ENCODE measurements at regions not wholly inside any gene's neighbourhood (a gene's known extent, or its start where the extent isn't known, plus 50 kb on each side); places are given as distances from the start of the nearest gene placed in this dataset.

DNA sequence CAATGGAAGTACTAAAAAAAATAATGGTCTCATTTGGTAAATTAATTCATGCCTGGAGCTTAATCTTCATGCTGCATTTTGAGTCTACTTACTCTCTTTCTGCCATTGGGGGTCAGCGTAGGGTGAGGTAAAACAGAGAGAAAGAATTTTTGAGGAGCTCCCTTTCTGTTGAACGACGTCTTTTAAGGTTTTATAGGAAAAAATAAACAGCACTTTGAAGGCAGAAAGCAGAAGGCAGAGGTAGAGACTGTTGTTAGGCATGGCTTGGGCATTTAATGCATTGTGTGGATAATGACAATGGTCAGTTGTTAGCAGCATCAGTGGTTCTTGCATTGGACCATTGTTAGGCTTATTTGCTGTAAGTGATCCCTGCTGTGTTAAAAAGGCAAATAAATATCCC is 557.2 kb upstream of the STXBP6 start:
- TF ChIP-seq, protein P1, sequence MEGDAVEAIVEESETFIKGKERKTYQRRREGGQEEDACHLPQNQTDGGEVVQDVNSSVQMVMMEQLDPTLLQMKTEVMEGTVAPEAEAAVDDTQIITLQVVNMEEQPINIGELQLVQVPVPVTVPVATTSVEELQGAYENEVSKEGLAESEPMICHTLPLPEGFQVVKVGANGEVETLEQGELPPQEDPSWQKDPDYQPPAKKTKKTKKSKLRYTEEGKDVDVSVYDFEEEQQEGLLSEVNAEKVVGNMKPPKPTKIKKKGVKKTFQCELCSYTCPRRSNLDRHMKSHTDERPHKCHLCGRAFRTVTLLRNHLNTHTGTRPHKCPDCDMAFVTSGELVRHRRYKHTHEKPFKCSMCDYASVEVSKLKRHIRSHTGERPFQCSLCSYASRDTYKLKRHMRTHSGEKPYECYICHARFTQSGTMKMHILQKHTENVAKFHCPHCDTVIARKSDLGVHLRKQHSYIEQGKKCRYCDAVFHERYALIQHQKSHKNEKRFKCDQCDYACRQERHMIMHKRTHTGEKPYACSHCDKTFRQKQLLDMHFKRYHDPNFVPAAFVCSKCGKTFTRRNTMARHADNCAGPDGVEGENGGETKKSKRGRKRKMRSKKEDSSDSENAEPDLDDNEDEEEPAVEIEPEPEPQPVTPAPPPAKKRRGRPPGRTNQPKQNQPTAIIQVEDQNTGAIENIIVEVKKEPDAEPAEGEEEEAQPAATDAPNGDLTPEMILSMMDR (IDR thresholded peaks at IDR 0.05; ENCODE audit: extremely low read depth in 1 of 2, insufficient read depth in 1 of 2, low read depth in 1 of 2, low read length in 2 of 2), result no peak
- TF ChIP-seq EZH2 (IDR thresholded peaks at IDR 0.05; ENCODE audit: borderline replicate concordance, low read depth, low read length, severe bottlenecking), result no peak
